ENCODE measurements at regions not wholly inside any gene's neighbourhood (a gene's known extent, or its start where the extent isn't known, plus 50 kb on each side); places are given as distances from the start of the nearest gene placed in this dataset.

DNA sequence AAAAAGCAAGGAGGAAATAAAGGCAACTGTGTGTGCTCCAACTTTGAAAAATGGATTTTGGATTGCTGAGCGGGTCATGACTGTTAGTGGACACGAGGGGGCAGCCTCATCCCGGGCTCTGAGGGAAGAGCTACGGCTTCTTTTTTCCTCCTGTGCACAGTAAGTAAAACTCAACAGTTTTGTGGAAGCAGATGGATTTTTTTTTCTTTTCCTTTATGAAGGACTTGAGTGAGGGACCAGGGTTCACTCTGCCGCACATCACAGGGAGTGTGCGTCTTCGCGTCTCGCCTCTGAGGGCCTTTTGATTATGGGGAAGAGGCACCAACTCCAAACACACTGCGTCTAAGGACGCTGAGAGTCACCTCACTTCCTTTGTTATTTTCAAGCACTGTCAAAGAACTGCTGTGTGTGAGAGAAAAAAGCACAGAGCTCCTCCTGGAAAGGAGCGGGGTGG, 80.3 kb upstream of the GOT2 start:
- TF ChIP-seq, protein P1, sequence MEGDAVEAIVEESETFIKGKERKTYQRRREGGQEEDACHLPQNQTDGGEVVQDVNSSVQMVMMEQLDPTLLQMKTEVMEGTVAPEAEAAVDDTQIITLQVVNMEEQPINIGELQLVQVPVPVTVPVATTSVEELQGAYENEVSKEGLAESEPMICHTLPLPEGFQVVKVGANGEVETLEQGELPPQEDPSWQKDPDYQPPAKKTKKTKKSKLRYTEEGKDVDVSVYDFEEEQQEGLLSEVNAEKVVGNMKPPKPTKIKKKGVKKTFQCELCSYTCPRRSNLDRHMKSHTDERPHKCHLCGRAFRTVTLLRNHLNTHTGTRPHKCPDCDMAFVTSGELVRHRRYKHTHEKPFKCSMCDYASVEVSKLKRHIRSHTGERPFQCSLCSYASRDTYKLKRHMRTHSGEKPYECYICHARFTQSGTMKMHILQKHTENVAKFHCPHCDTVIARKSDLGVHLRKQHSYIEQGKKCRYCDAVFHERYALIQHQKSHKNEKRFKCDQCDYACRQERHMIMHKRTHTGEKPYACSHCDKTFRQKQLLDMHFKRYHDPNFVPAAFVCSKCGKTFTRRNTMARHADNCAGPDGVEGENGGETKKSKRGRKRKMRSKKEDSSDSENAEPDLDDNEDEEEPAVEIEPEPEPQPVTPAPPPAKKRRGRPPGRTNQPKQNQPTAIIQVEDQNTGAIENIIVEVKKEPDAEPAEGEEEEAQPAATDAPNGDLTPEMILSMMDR (IDR thresholded peaks at IDR 0.05), result peak; percentile 94
- no peak for TF ChIP-seq POLR2A (IDR thresholded peaks at IDR 0.05; ENCODE audit: low read length)
- no peak for TF ChIP-seq MAZ (IDR thresholded peaks at IDR 0.05; ENCODE audit: borderline replicate concordance, low read depth, low read length)
- TF ChIP-seq, protein P2, sequence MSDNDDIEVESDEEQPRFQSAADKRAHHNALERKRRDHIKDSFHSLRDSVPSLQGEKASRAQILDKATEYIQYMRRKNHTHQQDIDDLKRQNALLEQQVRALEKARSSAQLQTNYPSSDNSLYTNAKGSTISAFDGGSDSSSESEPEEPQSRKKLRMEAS (IDR thresholded peaks at IDR 0.05), result no peak
- TF ChIP-seq HOXA7 (CRISPR knock-in tag; IDR thresholded peaks at IDR 0.05), result no peak
